GM12878 (cell line): ENCODE measurements at regions not wholly inside any gene's neighbourhood (a gene's known extent, or its start where the extent isn't known, plus 50 kb on each side); places are given as distances from the start of the nearest gene placed in this dataset.

Experiments used
- ATAC-seq: fragments of 200-7000 bp; cut with Tn5 transposase; 3 replicates; pipeline ENCODE4 v1.9.1; 2020; ENCODE audit warnings: mild to moderate bottlenecking, moderate library complexity
- BruUV-seq: library from RNA; stranded (reverse); fragments of 400-500 nt; replicated peaks from 2 replicates; lab custom pipeline; 2021; lab: Mats Ljungman, UMichigan
- CTCF ChIA-PET: fragments of 300-600 bp; sonication (Branson Sonifier 250); formaldehyde crosslinking; extraction: SDS; loops from one replicate; lab custom pipeline; 2021; ENCODE audit warnings: inconsistent platforms; lab: Yijun Ruan, JAX
- POLR2A ChIA-PET: fragments of 350-600 bp; formaldehyde crosslinking; extraction: SDS; loops from one replicate; lab custom pipeline; 2021; ENCODE audit warnings: inconsistent platforms; lab: Charles Lee
- RAD21 ChIA-PET: fragments of 300-600 bp; sonication (Branson Sonifier 250); formaldehyde crosslinking; loops from one replicate; lab custom pipeline; 2023; ENCODE audit warnings: antibody characterized with exemption; ENCODE audit not compliant: unreplicated experiment; lab: Charles Lee
- SMC1A ChIA-PET: fragments of 300-600 bp; sonication (Branson Sonifier 250); formaldehyde crosslinking; loops from one replicate; lab custom pipeline; 2023; ENCODE audit not compliant: unreplicated experiment, uncharacterized antibody; lab: Charles Lee
- DNase-seq: peaks from one replicate; pipeline ENCODE4 v3.0.0-alpha.2; 2011; ENCODE audit warnings: low read depth, low spot score
- FAIRE-seq: peaks from 3 replicates; lab custom pipeline; 2011; peaks lifted over from hg19 to GRCh38; lab: Jason Lieb, UNC
- H2AFZ ChIP-seq: 2 replicates; pipeline ENCODE4 v1.6.0; 2011; ENCODE audit warnings: low read depth, low read length, control low read depth; ENCODE audit not compliant: control insufficient read depth
- H3K27ac ChIP-seq: 2 replicates; pipeline ENCODE4 v1.5.1; 2011; ENCODE audit warnings: control low read depth; ENCODE audit not compliant: control insufficient read depth, insufficient read depth
- H3K27me3 ChIP-seq, 2 experiments: replicated peaks in 1 of 2; 2 replicates each; pipeline versions ENCODE4 v1.6.0 to v1.6.1; 2011; ENCODE audit warnings: low read length in 1 of 2; ENCODE audit not compliant: control insufficient read depth in 2 of 2, insufficient read depth in 2 of 2
- H3K36me3 ChIP-seq, 2 experiments: 2 replicates each; pipeline ENCODE4 v1.5.1; 2011; ENCODE audit warnings: low read length in 1 of 2; ENCODE audit not compliant: control insufficient read depth in 2 of 2, insufficient read depth in 2 of 2
- H3K4me1 ChIP-seq: 2 replicates; pipeline ENCODE4 v1.6.1; 2011; ENCODE audit warnings: mild to moderate bottlenecking, low read length, moderate library complexity, mixed read lengths; ENCODE audit not compliant: control insufficient read depth, insufficient read depth
- H3K4me2 ChIP-seq: 2 replicates; pipeline ENCODE4 v1.6.0; 2011; ENCODE audit warnings: control low read depth; ENCODE audit not compliant: control insufficient read depth, insufficient read depth
- H3K4me3 ChIP-seq: fragments of 200-600 bp; sonication (generic); 2 replicates; pipeline ENCODE4 v1.5.1; 2016
- H3K79me2 ChIP-seq: 2 replicates; pipeline ENCODE4 v1.6.0; 2011; ENCODE audit warnings: low read length; ENCODE audit not compliant: control insufficient read depth, insufficient read depth
- H3K9ac ChIP-seq: 2 replicates; pipeline ENCODE4 v1.8.0; 2011; ENCODE audit warnings: low read length, control low read depth, mixed read lengths; ENCODE audit not compliant: control insufficient read depth, insufficient read depth
- H3K9me3 ChIP-seq: replicated peaks from 3 replicates; pipeline ENCODE4 v1.5.1; 2011; ENCODE audit warnings: mild to moderate bottlenecking, low read length; ENCODE audit not compliant: control insufficient read depth, insufficient read depth
- H4K20me1 ChIP-seq: 2 replicates; pipeline ENCODE4 v1.6.0; 2011; ENCODE audit not compliant: control insufficient read depth, insufficient read depth
- CBX3 ChIP-seq: fragments of 200-600 bp; sonication (generic); IDR thresholded peaks from 2 replicates; pipeline ENCODE4 v1.6.1; 2016; ENCODE audit warnings: low read depth, borderline replicate concordance
- CHD1 ChIP-seq: IDR thresholded peaks from 2 replicates; pipeline ENCODE4 v1.6.1; 2012; ENCODE audit warnings: low read depth, low read length, improper control_type of control experiment
- HDAC2 ChIP-seq: fragments of 200-600 bp; sonication (generic); IDR thresholded peaks from 2 replicates; pipeline ENCODE4 v1.6.1; 2017
- HSF1 ChIP-seq: fragments of 150-350 bp; IDR thresholded peaks from 2 replicates; pipeline ENCODE4 v1.6.1; 2014; ENCODE audit warnings: mild to moderate bottlenecking, low read depth, low read length
- KAT2A ChIP-seq: conservative IDR thresholded peaks from 2 replicates; pipeline ENCODE4 v1.6.1; 2011; ENCODE audit warnings: low read depth, low read length; ENCODE audit not compliant: control insufficient read depth
- MXI1 ChIP-seq: fragments of 150-350 bp; IDR thresholded peaks from 2 replicates; pipeline ENCODE4 v1.6.1; 2011; ENCODE audit warnings: low read depth, mild to moderate bottlenecking, inconsistent platforms, low read length, improper control_type of control experiment
- NR2C2 ChIP-seq: IDR thresholded peaks from 2 replicates; pipeline ENCODE4 v1.6.1; 2011; ENCODE audit warnings: borderline replicate concordance, low read depth; ENCODE audit not compliant: control insufficient read depth, insufficient read length
- PBX3 ChIP-seq: IDR thresholded peaks from 2 replicates; pipeline ENCODE4 v1.6.1; 2011; ENCODE audit warnings: mild to moderate bottlenecking, low read depth, low read length, moderate library complexity; ENCODE audit not compliant: insufficient replicate concordance
- PML ChIP-seq: IDR thresholded peaks from 2 replicates; pipeline ENCODE4 v1.6.1; 2012; ENCODE audit warnings: low read length, inconsistent platforms
- POLR2AphosphoS5 ChIP-seq: IDR thresholded peaks from 2 replicates; pipeline ENCODE4 v1.6.1; 2011; ENCODE audit warnings: mild to moderate bottlenecking, low read length, inconsistent platforms
- RAD51 ChIP-seq: fragments of 450-650 bp; IDR thresholded peaks from 2 replicates; pipeline ENCODE4 v1.6.1; 2016; ENCODE audit warnings: moderate library complexity, mild to moderate bottlenecking, inconsistent platforms
- SP1 ChIP-seq: IDR thresholded peaks from one replicate; pipeline ENCODE4 v1.6.1; 2011; ENCODE audit warnings: low read depth, low read length
- SUZ12 ChIP-seq: fragments of 200-600 bp; sonication (generic); IDR thresholded peaks from one replicate; pipeline ENCODE4 v1.6.1; 2018; ENCODE audit warnings: antibody characterized with exemption, mild to moderate bottlenecking; ENCODE audit not compliant: unreplicated experiment
- TAF1 ChIP-seq: IDR thresholded peaks from 2 replicates; pipeline ENCODE4 v1.6.1; 2011; ENCODE audit warnings: mild to moderate bottlenecking, low read depth, low read length, borderline replicate concordance
- YY1 ChIP-seq: IDR thresholded peaks from 2 replicates; pipeline ENCODE4 v1.6.1; 2011; ENCODE audit warnings: low read depth, mild to moderate bottlenecking, low read length
- WGBS: methylation state at CpG from one replicate; pipeline ENCODE4 v1.1.6; 2016; ENCODE audit warnings: low lambda C conversion rate; ENCODE audit not compliant: insufficient replicate concordance, insufficient coverage; ENCODE audit errors: missing lambda C conversion rate; 5-methylcytosine and 5-hydroxymethylcytosine counted together
- in situ Hi-C: fragments of 300-500 bp; cut with MboI; formaldehyde crosslinking; loops from 9 replicates; pipeline ENCODE4 v1.14.3; 2018; ENCODE audit warnings: mixed read lengths
- intact Hi-C: fragments of 100-400 bp; cut with micrococcal nuclease; formaldehyde crosslinking; loops from one replicate; pipeline ENCODE4 v1.14.2; 2022; ENCODE audit not compliant: unreplicated experiment

GRCh38 chr1:65490231-65491009, 70.0 kb downstream of the LEPR start:
- H3K4me1 ChIP-seq = no peaks in the 10 kb centered on the region
- no peaks in the 10 kb centered on the region for H3K27me3 ChIP-seq
- H4K20me1 ChIP-seq = no peaks in the 10 kb centered on the region
- no peaks in the 10 kb centered on the region for H3K36me3 ChIP-seq
- in situ Hi-C loops (no loop called here), intact Hi-C loops (no loop called here)
- H3K4me2 ChIP-seq = no peak overlapping the region
- ChIA-PET SMC1A (no interaction called here), POLR2A (no interaction called here), RAD21 (interaction anchor here (1.3 kb wide), 1 partner anchor 275 kb away, joined by 3 read pairs; no protein-coding TSS in a partner anchor), CTCF (no interaction called here)
- WGBS = 49% methylated on average over 6 of the region's 6 CpGs
- no peak overlapping the region for H3K4me3 ChIP-seq
- no peak for ATAC-seq
- no TSS peak for BruUV-seq
- no peak overlapping the region for H3K27ac ChIP-seq
- no peak for TF ChIP-seq CHD1
- no peak for TF ChIP-seq SP1
- no peak for TF ChIP-seq KAT2A
- TF ChIP-seq RAD51 = no peak
- TF ChIP-seq HDAC2 = no peak
- TF ChIP-seq SUZ12 = no peak
- no peak for TF ChIP-seq MXI1
- TF ChIP-seq CBX3 = no peak
- no peak for TF ChIP-seq PBX3
- TF ChIP-seq HSF1 = no peak
- no peak for TF ChIP-seq NR2C2
- TF ChIP-seq YY1 = no peak
- no peak for TF ChIP-seq TAF1
- no peak for TF ChIP-seq POLR2AphosphoS5
- TF ChIP-seq PML = no peak
- no peak for FAIRE-seq
- no peaks in the 10 kb centered on the region for H3K79me2 ChIP-seq
- H3K9me3 ChIP-seq = no peaks in the 10 kb centered on the region
- H2AFZ ChIP-seq = no peak overlapping the region
- DNase-seq = no peak
- no peak overlapping the region for H3K9ac ChIP-seq
